Activated naive CD8-positive, alpha-beta T cell treated with anti-CD3 and anti-CD28 coated beads, Interleukin-2, amount 10 ng/mL, durations not matched to agents 7 days and 5 days (primary cell): ENCODE measurements at regions not wholly inside any gene's neighbourhood (a gene's known extent, or its start where the extent isn't known, plus 50 kb on each side); places are given as distances from the start of the nearest gene placed in this dataset.
A peak's percentile ranks its signal among the peaks of the same experiment; 100 is the strongest.

Experiments
- ATAC-seq: fragments of 150-1000 bp; cut with Tn5 transposase; one replicate; pipeline ENCODE4 v1.10.0; 2021; ENCODE audit warnings: low read depth, moderate library complexity
- POLR2A ChIA-PET: fragments of 350-600 bp; sonication (Branson Sonifier 250); formaldehyde crosslinking; loops from one replicate; lab custom pipeline; 2021; ENCODE audit warnings: antibody characterized with exemption; lab: Charles Lee
- DNase-seq: peaks from one replicate; pipeline ENCODE4 v3.0.0; 2021
- H3K27ac Mint-ChIP-seq: one replicate; pipeline ENCODE4 v1.8.0; 2022; ENCODE audit warnings: mild to moderate bottlenecking, mixed read lengths
- H3K27me3 Mint-ChIP-seq: one replicate; pipeline ENCODE4 v1.8.0; 2022; ENCODE audit warnings: mild to moderate bottlenecking, moderate library complexity, mixed read lengths
- H3K36me3 Mint-ChIP-seq: one replicate; pipeline ENCODE4 v1.8.0; 2021; ENCODE audit warnings: mild to moderate bottlenecking, mixed read lengths
- H3K4me1 Mint-ChIP-seq: one replicate; pipeline ENCODE4 v1.8.0; 2021; ENCODE audit warnings: mixed read lengths
- H3K4me3 Mint-ChIP-seq: one replicate; pipeline ENCODE4 v1.8.0; 2022; ENCODE audit warnings: mild to moderate bottlenecking, moderate library complexity, mixed read lengths
- H3K9me3 Mint-ChIP-seq: one replicate; pipeline ENCODE4 v1.8.0; 2021; ENCODE audit warnings: mixed read lengths

DNA sequence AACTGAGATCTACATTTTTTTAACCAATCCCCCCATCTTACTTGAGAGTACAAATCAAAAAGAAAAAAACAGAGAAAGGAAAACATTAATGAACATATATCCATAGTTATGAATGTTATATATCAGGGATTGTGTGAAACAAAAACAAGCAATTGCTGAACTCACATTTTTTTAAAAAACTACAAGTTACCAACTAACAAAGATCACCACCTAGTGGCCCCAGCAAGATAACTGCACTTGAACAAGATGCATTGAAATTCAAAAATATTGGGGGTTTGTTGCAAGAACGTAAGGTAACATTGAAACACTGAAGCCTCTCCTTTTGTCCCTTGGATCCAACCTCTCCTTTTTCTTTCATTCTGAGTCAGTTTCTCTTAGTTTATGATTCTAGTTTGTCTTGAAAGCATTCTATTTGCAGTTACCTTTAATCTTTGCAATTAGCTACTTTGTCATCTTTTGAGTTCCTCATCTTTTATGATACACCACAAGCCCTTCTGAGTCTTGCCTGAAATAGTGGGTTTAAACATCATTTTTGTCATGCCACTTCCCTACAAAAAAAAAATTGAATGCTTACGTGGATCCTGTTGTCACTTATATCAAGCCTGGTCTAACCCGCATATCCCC lies 87.3 kb upstream of the TES start:
- Mint-ChIP-seq H3K36me3 (no peaks in the 10 kb centered on the region), H3K4me1 (no peaks in the 10 kb centered on the region), H3K4me3 (no peak overlapping the region), H3K27me3 (peaks cover 20% of the 10 kb centered on the region), H3K9me3 (peaks cover 2% of the 10 kb centered on the region), H3K27ac (no peak overlapping the region)
- DNase-seq (no peak), ATAC-seq (no peak)
- POLR2A ChIA-PET = no interaction called here

DNA sequence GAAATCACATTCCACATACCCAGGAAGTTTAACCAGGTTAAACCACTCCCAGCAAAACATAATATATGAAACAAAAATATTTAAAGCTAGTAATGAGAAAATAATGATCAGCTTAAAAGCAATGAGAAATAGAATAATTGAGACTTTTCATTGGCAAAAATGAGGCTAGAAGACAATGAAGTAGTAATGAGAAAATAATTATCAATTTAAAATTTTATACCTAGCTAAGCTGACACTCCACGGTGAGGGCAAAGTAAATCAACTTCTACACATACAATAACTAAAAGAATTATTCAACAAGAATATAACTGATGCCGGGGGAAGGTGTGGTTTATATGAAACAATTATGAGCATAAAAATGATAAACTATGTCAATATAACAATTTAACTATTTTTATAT lies 82.2 kb upstream of the TES start:
- Mint-ChIP-seq H3K4me3 (no peak overlapping the region), H3K4me1 (no peaks in the 10 kb centered on the region), H3K27ac (no peak overlapping the region), H3K36me3 (peaks cover 2% of the 10 kb centered on the region), H3K9me3 (peaks cover 5% of the 10 kb centered on the region), H3K27me3 (peaks cover 29% of the 10 kb centered on the region)
- DNase-seq (no peak), ATAC-seq (no peak)
- POLR2A ChIA-PET = no interaction called here

DNA sequence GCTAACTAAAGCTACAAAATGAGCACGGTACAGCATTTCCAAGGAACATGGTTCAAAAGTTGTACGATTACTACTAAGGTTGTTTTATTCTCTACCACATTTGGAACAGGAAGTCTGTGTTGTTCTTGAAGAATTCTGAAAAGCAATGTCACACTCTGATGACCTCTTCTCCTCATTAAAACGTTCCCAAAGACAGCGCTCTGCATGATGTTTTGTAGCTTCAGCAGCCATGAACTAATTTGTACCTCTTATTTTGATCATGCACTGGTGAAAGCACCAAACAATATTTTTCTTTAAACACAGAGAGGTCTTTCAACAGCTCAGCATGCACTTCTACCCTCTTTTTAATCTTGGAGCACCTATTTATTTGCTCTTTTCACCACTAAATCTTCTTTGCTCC lies 75.0 kb upstream of the TES start:
- Mint-ChIP-seq H3K36me3 (peaks cover 5% of the 10 kb centered on the region), H3K4me3 (no peak overlapping the region), H3K27ac (no peak overlapping the region), H3K9me3 (no peaks in the 10 kb centered on the region), H3K4me1 (peaks cover 14% of the 10 kb centered on the region), H3K27me3 (peaks cover 40% of the 10 kb centered on the region)
- no peak for ATAC-seq
- no peak for DNase-seq
- POLR2A ChIA-PET = no interaction called here

DNA sequence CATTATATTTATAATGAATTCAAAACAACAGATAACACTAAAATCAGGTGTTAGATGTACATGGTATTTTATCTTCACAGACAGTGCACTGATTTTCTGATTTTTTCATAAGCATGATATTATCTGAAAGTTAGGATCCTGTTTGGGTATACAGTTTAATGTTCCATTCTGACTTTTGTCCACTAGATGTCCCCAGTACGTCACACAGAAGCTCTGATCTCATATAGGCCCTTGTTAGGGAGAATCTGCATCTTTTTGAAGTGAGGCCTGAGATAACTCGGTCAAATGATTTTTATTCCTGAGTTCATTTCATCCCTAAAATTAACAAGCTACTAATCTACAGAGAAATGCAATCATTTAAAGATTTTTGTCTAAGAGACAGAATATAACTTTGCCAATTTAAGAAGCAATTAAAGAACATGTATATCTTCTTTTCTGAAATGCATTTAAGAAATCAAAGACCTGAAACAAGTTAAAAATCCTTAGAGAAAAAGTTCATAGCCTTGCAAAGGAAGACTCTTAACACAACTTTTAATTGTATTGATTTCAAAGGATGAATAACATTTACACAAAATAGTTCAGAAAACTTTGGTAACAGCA lies 72.0 kb upstream of the TES start:
- ATAC-seq (peak; percentile 83), DNase-seq (no peak)
- POLR2A ChIA-PET = interaction anchor here (2.0 kb wide), 1 partner anchor 73 kb away, joined by 4 read pairs; no protein-coding TSS in a partner anchor
- Mint-ChIP-seq H3K27ac (no peak overlapping the region), H3K4me1 (peaks cover 33% of the 10 kb centered on the region), H3K36me3 (peaks cover 16% of the 10 kb centered on the region), H3K4me3 (no peak overlapping the region), H3K9me3 (no peaks in the 10 kb centered on the region), H3K27me3 (peaks cover 27% of the 10 kb centered on the region)

DNA sequence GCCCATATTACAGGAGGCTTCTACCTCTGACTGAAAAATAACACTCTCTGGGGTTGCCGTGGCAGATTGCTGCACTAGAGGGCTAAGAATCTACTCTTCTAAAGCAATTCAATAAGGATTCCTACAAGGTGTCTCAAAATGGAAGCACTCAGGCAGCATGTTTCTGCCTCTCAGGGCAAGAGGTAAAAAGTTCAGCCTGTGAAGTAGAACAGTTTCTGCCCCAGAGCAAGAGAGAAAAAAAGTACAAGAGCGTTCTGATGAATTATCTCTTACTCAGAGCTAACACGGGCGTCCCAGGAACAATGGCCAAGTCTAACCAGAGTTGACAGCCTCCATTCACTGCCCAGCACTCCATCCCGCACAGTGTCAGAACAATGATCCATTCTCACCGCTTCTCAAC lies 71.3 kb upstream of the TES start:
- Mint-ChIP-seq H3K27me3 (peaks cover 23% of the 10 kb centered on the region), H3K4me3 (no peak overlapping the region), H3K36me3 (peaks cover 16% of the 10 kb centered on the region), H3K27ac (no peak overlapping the region), H3K4me1 (peaks cover 39% of the 10 kb centered on the region), H3K9me3 (no peaks in the 10 kb centered on the region)
- DNase-seq (no peak), ATAC-seq (no peak)
- POLR2A ChIA-PET = interaction anchor here (2.0 kb wide), 1 partner anchor 72 kb away, joined by 4 read pairs; no protein-coding TSS in a partner anchor

DNA sequence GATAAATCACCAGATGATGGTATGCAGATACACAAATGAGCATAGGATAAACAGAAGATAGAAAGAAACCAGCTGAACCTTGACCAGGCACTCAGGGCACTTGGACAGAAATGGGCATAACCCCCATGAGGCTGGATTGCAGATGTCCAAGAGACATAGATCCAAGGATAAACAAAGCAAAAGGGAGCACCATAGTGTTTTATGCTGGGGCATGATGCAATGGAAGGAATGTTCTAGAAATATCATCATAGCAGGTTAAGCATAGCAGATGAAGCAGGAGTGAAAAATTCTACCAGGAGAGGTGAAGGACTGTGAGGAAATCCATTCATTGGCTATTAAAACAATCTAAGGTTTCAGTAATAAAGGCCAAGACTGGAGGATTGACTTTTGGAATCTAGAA lies 70.5 kb upstream of the TES start:
- no peak overlapping the region for H3K4me3 Mint-ChIP-seq
- H3K9me3 Mint-ChIP-seq = no peaks in the 10 kb centered on the region
- H3K27me3 Mint-ChIP-seq = peaks cover 17% of the 10 kb centered on the region
- H3K36me3 Mint-ChIP-seq = peaks cover 16% of the 10 kb centered on the region
- H3K4me1 Mint-ChIP-seq = peaks cover 47% of the 10 kb centered on the region
- no peak overlapping the region for H3K27ac Mint-ChIP-seq
- ATAC-seq (no peak), DNase-seq (no peak)
- POLR2A ChIA-PET = interaction anchor here (2.0 kb wide), 1 partner anchor 71 kb away, joined by 4 read pairs; no protein-coding TSS in a partner anchor

DNA sequence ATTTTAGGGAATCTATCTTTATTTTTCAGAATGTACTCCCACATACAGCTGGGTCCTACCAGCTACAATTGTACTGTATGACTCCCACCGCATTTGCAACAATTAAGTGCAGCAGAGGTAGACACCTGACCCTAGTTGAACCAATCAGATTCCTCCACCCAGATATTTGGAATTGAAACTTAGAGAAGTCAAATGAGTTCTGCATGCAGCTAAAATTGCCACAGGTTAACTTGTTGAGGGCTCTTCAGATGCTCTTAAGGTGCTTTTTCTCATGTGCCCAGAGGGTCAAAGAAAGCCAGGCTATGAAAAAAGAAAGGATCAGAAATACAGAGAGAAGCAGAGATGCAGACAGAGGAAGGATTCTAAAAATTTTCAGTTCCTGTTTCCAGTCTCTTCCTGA lies 68.0 kb upstream of the TES start:
- ATAC-seq (no peak), DNase-seq (no peak)
- Mint-ChIP-seq H3K36me3 (peaks cover 21% of the 10 kb centered on the region), H3K27me3 (peaks cover under 1% of the 10 kb centered on the region), H3K27ac (peak overlapping the region; percentile 77), H3K4me1 (peaks cover 67% of the 10 kb centered on the region), H3K4me3 (peak overlapping the region; percentile 50), H3K9me3 (no peaks in the 10 kb centered on the region)
- POLR2A ChIA-PET = interaction anchor here (2.7 kb wide), 1 partner anchor 68 kb away, joined by 12 read pairs; the partner anchor contains the start of gene TES

DNA sequence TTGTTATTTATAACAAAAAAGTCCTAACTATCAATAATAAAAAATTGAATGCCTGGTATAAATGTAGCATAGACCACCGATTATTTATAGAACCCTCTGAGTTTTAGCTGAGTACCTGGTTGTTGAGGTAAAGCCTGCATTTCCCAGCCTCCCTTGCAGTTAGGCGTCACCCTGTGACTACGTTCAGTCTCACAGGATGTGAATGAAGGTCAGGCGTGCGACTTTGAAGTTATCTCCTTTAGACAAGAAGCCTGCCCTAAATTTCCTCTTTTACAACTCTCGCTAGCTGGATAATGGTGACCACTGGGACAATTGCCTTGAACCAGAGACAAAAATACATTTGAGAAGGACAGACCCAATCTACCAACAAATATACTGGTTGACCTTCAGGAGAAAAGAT lies 67.5 kb upstream of the TES start:
- Mint-ChIP-seq H3K27ac (peak overlapping the region; percentile 87), H3K4me1 (peaks cover 72% of the 10 kb centered on the region), H3K9me3 (peaks cover 2% of the 10 kb centered on the region), H3K36me3 (peaks cover 26% of the 10 kb centered on the region), H3K27me3 (no peaks in the 10 kb centered on the region), H3K4me3 (peak overlapping the region; percentile 50)
- ATAC-seq = peak; percentile 37
- POLR2A ChIA-PET = interaction anchor here (2.7 kb wide), 1 partner anchor 68 kb away, joined by 12 read pairs; the partner anchor contains the start of gene TES
- no peak for DNase-seq

DNA sequence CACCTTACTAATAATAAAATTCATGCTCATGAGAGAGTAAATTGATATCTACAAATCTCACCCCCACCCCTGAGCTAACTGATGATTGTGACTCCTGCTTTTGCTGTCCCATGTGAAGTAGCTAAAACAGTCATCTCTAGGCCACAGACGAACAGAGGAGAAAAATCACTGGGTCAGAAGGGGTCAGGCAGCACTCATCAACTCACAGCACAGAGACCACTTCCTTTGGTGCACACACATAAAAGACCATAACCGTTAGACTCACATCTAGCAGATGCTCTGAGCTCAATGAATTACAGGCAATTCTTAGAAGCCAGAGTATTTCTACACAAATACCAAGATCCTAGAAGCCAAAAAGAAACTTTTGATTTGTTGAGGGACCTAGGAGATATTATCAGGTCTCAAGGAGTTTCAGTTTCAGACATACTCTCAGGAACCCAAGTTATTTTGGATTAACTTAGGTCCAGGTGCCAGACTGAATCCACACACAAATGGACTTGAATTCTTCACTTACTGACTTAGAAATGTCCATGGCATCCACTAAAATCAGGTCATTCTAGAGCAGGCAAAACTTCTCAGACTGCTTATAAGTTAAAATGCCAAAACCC lies 65.0 kb upstream of the TES start:
- peak overlapping the region; percentile 94 for H3K27ac Mint-ChIP-seq
- H3K36me3 Mint-ChIP-seq = peaks cover 30% of the 10 kb centered on the region
- DNase-seq = peak; percentile 31
- peaks cover 7% of the 10 kb centered on the region for H3K9me3 Mint-ChIP-seq
- peak overlapping the region; percentile 83 for H3K4me3 Mint-ChIP-seq
- POLR2A ChIA-PET = interaction anchor here (0.7 to 1.4 kb wide), 6 partner anchors 14 to 87 kb away, joined by 3 to 23 read pairs (median 4); partner anchors contain the start of gene TES
- ATAC-seq = peak; percentile 99
- H3K27me3 Mint-ChIP-seq = no peaks in the 10 kb centered on the region
- H3K4me1 Mint-ChIP-seq = peaks cover 66% of the 10 kb centered on the region

DNA sequence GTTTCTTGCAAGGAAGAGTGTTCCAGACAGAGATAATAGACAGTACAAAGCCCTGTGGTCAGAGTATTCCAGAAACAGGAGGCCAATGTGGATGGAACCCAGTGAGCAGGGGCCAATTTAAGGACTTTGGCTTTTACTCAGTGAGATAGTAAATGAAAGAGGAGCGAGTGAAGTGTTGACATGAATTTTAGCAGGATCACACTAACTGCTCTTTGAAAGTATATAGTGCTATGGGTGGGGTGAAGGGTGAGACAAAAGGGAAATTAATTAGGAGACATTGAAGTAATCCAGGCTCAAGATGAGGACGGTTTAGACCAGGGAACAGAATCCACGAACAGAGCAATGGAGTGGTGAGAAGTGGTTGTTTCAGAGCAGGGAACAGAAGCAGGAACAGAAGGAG lies 62.2 kb upstream of the TES start:
- no peak for DNase-seq
- Mint-ChIP-seq H3K36me3 (peaks cover 23% of the 10 kb centered on the region), H3K4me3 (no peak overlapping the region), H3K27me3 (no peaks in the 10 kb centered on the region), H3K9me3 (peaks cover 7% of the 10 kb centered on the region), H3K27ac (no peak overlapping the region), H3K4me1 (peaks cover 55% of the 10 kb centered on the region)
- POLR2A ChIA-PET = no interaction called here
- ATAC-seq = no peak

DNA sequence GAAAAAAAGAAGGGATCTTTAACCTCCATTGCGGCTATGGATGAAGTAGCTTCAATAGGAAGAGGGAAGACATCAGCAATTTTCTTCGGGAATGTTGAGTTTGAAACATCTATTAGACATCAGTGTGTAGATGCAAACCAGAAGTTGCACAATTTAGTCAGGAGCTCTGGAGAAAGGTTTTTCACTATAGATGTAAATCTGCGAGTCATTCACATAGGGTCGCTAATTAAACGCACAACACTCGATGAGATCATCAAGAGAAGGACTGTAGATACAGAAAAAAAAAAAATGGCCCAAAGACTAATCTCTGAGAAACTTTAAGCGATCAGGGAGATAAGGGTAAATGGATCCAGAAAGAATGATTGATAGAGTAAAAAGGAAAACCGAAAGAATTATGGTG lies 61.7 kb upstream of the TES start:
- peaks cover 23% of the 10 kb centered on the region for H3K36me3 Mint-ChIP-seq
- no peak for DNase-seq
- H3K4me1 Mint-ChIP-seq = peaks cover 52% of the 10 kb centered on the region
- no peaks in the 10 kb centered on the region for H3K27me3 Mint-ChIP-seq
- H3K4me3 Mint-ChIP-seq = no peak overlapping the region
- no peak for ATAC-seq
- no peak overlapping the region for H3K27ac Mint-ChIP-seq
- POLR2A ChIA-PET = no interaction called here
- H3K9me3 Mint-ChIP-seq = peaks cover 7% of the 10 kb centered on the region

DNA sequence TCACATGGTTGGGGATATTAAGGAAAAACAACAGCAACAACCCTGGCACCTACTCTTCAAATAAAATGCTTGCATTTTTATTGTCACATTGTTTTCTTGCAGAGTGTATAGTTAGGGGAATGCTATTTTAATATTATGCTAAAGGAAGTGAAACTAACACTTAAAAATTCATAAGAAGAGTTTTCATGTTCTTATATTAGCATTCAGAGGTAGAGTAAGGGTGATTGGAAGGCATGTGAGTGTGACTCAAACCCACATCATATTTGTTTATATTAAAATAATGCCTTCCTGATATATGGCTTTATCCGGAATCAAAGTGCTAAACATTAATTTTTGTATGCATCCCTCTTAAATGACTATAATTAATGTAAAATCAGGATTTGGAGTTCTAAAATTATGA lies 59.8 kb upstream of the TES start:
- DNase-seq (no peak), ATAC-seq (no peak)
- peaks cover 7% of the 10 kb centered on the region for H3K27me3 Mint-ChIP-seq
- no peak overlapping the region for H3K27ac Mint-ChIP-seq
- H3K36me3 Mint-ChIP-seq = peaks cover 23% of the 10 kb centered on the region
- H3K4me1 Mint-ChIP-seq = peaks cover 34% of the 10 kb centered on the region
- peaks cover 7% of the 10 kb centered on the region for H3K9me3 Mint-ChIP-seq
- POLR2A ChIA-PET = no interaction called here
- H3K4me3 Mint-ChIP-seq = peak overlapping the region; percentile 26

DNA sequence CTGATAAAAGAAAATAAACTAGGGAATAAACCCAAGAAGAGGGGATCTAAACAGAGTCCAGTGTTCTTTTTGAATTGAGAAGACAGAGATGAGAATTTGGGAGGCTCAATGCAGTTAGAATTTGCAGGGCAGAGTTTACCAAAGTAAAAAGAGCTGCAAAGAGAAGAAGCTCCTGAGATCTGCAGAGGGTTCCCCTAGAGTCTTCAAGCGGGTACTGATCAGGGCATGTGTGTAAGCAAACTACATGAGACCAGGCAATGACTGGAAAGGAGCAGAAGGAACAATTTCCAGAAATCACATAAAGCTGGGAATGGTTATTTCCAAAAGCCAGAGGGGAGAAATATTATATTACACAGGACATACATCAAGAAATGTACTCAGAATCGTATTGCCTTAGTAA lies 58.1 kb upstream of the TES start:
- H3K9me3 Mint-ChIP-seq = peaks cover 7% of the 10 kb centered on the region
- no peak overlapping the region for H3K27ac Mint-ChIP-seq
- peaks cover 18% of the 10 kb centered on the region for H3K36me3 Mint-ChIP-seq
- H3K4me3 Mint-ChIP-seq = no peak overlapping the region
- DNase-seq (no peak), ATAC-seq (no peak)
- peaks cover 16% of the 10 kb centered on the region for H3K27me3 Mint-ChIP-seq
- POLR2A ChIA-PET = no interaction called here
- peaks cover 21% of the 10 kb centered on the region for H3K4me1 Mint-ChIP-seq

DNA sequence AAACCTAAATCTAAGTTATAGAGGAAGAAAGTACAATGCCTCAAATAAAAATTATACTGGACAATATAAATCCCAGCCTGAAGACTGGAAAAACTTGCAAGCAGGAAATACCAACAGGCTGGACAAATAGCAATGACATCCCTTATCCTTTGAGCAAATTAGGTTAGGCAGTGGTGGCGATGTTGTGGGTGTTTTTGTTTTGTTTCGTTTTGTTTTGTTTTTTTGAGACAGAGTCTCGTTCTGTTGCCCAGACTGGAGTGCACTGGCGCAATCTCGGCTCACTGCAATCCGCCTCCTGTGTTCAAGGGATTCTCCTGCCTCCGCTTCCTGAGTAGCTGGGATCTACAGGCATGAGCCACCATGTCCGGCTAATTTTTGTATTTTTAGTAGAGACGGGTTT lies 57.3 kb upstream of the TES start:
- POLR2A ChIA-PET = no interaction called here
- Mint-ChIP-seq H3K36me3 (peaks cover 11% of the 10 kb centered on the region), H3K9me3 (peaks cover 4% of the 10 kb centered on the region), H3K4me1 (peaks cover 15% of the 10 kb centered on the region), H3K27ac (no peak overlapping the region), H3K27me3 (peaks cover 22% of the 10 kb centered on the region), H3K4me3 (no peak overlapping the region)
- DNase-seq (no peak), ATAC-seq (no peak)
